SKM-1 treated with dmso at 0.1 percent for 144 hours (cell line): ENCODE measurements at regions not wholly inside any gene's neighbourhood (a gene's known extent, or its start where the extent isn't known, plus 50 kb on each side); places are given as distances from the start of the nearest gene placed in this dataset.

Experiments
- DNase-seq: peaks from one replicate; lab custom pipeline; 2025; ENCODE audit not compliant: unreplicated experiment; lab: John Stamatoyannopoulos, UW

DNA sequence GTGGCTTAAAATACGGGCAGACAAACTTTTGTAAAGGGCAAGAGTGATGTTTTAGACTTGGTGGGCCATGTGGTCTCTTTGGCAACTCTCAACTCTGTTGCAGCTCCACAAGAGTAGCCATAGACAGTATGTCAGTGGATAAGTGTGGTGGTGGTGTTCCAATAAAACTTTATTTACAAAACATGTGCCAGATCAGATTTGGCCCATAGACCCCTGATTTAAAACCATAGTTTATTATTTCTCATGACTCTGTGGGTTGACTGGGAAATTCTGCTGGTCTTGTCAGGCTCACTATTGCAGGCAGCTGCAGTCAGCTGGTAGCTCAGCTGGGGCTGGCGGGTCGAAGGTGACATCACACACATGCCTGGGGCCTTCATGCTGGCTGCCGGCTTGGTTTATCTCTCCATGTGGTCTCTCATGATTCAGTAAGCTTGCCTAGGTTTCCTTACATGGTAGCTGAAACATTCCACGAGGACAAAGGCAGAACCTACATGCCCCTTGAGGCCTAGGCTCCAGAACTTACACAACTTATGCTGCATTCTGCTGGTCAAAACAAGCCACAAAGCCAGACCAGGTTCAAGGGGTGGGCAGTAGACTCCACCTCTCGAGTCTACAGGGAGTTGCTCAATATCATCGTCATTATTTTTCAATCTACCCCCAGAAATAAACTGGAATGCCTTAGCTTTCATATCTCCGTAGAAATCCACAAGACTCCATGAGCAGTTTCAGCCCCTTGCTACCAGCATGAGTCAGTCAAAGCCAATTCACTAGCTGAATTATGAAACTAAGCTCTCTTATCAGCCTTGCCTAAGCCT lies 245.7 kb downstream of the WDR11 start:
- DNase-seq, result no peak

- DNase-seq, result no peak
Measured at GRCh38 chr10:121098211-121098610, 247.0 kb downstream of the WDR11 start.

- DNase-seq, result no peak
Measured at GRCh38 chr10:121098751-121099150, 247.6 kb downstream of the WDR11 start.

DNA sequence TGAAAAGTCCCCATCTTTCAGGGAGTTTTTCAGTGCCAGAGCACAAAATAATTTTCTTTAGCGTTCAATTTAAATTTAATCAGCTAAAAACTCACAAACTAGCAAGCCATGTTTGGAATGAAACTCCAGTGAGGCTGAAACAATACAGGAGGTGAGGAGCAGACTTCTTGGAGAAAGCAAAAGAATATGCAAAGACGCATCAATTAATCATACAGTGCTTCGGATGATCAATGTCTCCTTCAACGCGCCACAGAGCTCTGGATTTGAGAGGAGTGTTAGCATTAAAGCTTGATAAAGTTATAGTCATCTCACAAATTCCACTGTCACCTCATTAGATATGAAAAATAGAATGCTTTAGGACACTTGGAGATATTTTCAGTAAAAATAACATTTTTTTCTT lies 248.0 kb downstream of the WDR11 start:
- no peak for DNase-seq

DNA sequence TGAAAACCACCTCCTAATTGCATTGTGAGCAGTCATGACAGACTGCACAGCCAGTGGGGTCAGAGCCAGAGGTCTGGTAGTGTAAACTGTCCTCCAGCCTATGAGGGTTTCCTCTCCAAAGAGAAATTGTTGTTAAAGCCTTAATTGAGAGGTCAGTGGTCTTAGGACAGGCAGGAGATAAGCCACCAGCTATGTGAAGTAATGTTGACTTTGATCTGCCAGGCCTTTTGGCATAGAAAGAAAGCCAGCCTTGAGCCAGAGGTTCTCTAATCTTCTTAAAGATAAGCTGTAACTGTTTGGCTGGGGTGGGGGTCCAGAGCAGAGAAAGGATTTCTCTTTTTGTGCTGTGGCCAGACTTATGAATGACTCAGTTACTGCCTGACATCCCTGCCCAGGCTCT lies 248.4 kb downstream of the WDR11 start:
- no peak for DNase-seq

GRCh38 chr10:121101561-121101960 lies 250.4 kb downstream of the WDR11 start:
- no peak for DNase-seq

- DNase-seq, result no peak
Measured at GRCh38 chr10:121102706-121103105, 251.5 kb downstream of the WDR11 start.

GRCh38 chr10:121104476-121105111 lies 253.4 kb downstream of the WDR11 start:
- DNase-seq, result no peak

DNA sequence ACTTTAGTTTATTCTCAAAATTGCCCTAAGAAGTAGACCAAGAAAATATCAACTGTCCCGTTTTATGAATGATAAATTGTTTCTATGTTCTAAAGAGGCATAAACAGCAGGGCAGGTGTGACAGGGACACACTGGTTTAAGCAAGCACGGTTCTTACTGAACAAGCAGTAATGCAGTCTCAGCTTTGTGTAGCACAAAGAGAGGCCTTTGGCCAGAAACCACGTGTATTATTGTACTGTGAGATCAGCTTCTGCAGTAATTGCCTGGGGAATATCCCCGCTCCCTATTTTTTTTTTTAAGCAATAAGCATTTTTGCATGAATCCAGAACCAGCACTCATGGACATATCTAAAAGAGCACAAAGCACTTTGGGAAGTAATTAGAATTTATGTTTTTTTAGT lies 255.4 kb downstream of the WDR11 start:
- no peak for DNase-seq

- no peak for DNase-seq
Measured at GRCh38 chr10:121108051-121108450, 256.9 kb downstream of the WDR11 start.

DNA sequence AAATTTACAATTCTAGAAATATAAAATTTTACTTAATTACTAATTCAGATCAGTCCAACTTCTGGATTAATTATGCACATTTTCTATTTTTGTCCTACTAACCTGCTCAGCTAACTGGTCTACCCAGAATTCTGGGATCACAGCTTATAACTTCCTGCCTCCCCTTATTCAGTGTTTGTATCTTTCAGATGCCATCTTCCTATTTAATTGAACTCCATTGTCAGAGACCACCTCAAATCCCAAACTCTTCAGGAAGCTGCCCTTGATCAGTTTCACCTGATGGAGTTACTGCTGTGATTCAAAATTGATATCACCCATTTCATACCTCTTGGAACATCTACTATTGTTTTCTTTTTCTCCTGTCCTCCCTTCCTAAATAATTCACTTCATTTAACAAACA lies 259.2 kb downstream of the WDR11 start:
- DNase-seq, result no peak

DNA sequence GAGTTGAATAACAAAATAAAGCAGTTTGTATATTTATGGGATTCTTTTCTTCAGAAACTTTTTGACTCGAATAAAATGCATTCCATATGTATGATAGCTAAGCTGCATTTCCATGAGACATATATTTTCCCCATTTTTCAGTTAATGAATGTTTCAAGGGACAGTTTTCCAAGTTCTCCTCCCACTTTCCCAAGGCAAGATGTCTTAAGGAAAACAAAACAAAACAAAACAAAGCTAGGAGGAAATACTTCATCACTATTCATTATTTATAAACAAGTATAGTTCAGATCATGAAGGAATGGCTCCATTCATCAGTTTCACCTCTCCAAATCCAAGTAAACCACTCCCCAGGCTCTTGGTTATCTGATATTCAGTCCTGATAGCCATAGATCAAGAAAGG lies 261.0 kb downstream of the WDR11 start:
- DNase-seq, result no peak

DNA sequence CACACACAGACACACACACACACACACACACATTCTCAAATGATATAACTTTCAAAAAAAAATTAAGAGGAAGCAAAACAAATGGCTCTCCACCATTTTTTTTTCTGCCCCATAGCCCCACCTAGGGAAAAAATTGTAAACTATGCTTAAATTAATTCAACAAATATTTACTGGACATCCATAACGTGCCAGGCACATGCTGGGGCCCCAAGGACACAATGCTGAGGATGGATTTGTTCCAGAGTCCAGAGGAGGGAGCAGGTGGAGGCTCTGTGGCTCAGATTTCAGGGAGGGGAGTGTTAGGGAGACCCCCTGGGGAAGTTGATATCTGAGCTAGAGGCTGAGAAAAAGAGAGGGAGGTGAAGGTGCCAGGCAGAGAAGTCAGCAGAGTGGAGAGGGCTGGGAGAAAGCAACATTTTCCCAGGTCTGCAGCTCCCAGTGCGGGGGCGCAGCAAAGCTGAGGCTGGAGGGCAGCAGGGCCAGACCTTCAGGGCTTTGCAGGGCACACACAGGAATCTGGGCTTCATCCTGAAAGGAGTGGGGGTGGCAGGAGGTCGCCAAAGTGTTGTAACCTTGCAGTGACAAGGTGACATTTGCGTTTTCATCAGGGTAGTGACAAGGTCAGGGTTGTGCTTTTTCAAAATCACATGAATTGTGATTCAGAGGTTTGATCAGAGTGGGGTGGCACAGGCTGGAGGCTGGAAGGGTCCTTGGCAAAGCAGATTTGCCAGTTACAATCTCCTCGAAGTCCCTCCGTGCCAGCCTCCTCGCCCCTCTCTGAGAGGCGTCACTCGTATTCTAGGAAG lies 261.6 kb downstream of the WDR11 start:
- no peak for DNase-seq

DNA sequence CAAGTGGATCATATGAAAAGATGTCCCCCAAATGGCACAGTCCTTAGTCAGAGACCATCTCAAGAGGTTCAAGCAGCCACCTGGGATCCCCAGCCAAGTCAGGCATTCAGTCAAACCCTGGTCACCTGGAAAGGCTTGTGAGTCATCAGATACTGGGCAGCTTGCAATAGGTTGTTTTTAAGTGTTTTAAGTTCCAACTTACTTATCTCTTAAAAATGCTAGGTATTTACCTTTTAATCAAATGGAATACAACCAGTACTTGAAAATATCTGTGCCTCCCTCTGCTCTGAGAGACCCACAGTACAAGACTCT lies 262.2 kb downstream of the WDR11 start:
- no peak for DNase-seq

- no peak for DNase-seq
Measured at GRCh38 chr10:121113911-121114310, 262.7 kb downstream of the WDR11 start.

GRCh38 chr10:121115154-121115553 lies 264.0 kb downstream of the WDR11 start:
- DNase-seq, result no peak

- DNase-seq, result no peak
Measured at GRCh38 chr10:121121462-121121861, 270.3 kb downstream of the WDR11 start.

- no peak for DNase-seq
Measured at GRCh38 chr10:121127151-121127906, 276.2 kb downstream of the WDR11 start.

DNA sequence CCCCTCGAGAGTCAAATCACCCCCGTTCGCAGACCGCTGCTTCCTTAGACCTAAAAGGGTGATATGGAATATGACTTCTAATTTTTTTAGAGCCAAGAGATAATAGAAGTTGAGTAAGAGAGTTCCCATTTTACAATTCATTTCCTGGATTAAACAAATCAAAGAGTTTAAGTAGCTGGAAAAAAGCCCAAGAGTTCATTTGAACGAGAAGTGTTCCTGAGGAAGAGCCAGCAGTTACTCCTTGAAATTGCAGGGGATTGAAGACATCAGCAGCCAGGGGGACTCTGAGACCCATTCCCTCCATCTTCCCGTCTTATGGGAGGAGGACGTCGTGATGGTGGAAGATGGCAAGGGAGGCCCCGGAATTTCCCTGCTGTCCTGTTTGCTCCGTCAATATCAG lies 277.0 kb downstream of the WDR11 start:
- no peak for DNase-seq

- DNase-seq, result no peak
Measured at GRCh38 chr10:121129266-121129665, 278.1 kb downstream of the WDR11 start.

- no peak for DNase-seq
Measured at GRCh38 chr10:121130382-121130781, 279.2 kb downstream of the WDR11 start.
